Hepatocyte (in vitro differentiated cells): ENCODE measurements at regions not wholly inside any gene's neighbourhood (a gene's known extent, or its start where the extent isn't known, plus 50 kb on each side); places are given as distances from the start of the nearest gene placed in this dataset.

Experiments used
- DNase-seq: peaks from one replicate; pipeline ENCODE4 v3.0.0-alpha.2; 2016; ENCODE audit warnings: low spot score
- H2AFZ ChIP-seq: fragments of 200-600 bp; sonication (generic); 2 replicates; pipeline ENCODE4 v1.6.0; 2016; ENCODE audit warnings: antibody characterized with exemption, mild to moderate bottlenecking
- H3K27ac ChIP-seq: fragments of 200-600 bp; sonication (generic); 2 replicates; pipeline ENCODE4 v1.5.1; 2016; ENCODE audit warnings: mild to moderate bottlenecking
- H3K27me3 ChIP-seq: fragments of 200-600 bp; sonication (generic); 2 replicates; pipeline ENCODE4 v1.6.1; 2016
- H3K36me3 ChIP-seq: fragments of 200-600 bp; sonication (generic); replicated peaks from 2 replicates; pipeline ENCODE4 v1.5.1; 2016; ENCODE audit warnings: low read depth; ENCODE audit not compliant: insufficient read depth
- H3K4me1 ChIP-seq: fragments of 200-600 bp; sonication (generic); 2 replicates; pipeline ENCODE4 v1.5.1; 2016; ENCODE audit warnings: mild to moderate bottlenecking, moderate library complexity; ENCODE audit not compliant: insufficient read depth
- H3K4me2 ChIP-seq: fragments of 200-600 bp; sonication (generic); 2 replicates; pipeline ENCODE4 v1.6.0; 2016
- H3K4me3 ChIP-seq: fragments of 200-600 bp; sonication (generic); 2 replicates; pipeline ENCODE4 v1.5.1; 2016; ENCODE audit warnings: mild to moderate bottlenecking
- H3K79me2 ChIP-seq: fragments of 200-600 bp; sonication (generic); 2 replicates; pipeline ENCODE4 v1.6.0; 2017; ENCODE audit warnings: mild to moderate bottlenecking
- H3K9me2 ChIP-seq: fragments of 200-600 bp; sonication (generic); replicated peaks from 2 replicates; pipeline ENCODE4 v1.6.0; 2017; ENCODE audit warnings: mild to moderate bottlenecking; ENCODE audit not compliant: insufficient read depth
- H3K9me3 ChIP-seq: fragments of 200-600 bp; sonication (generic); 2 replicates; pipeline ENCODE4 v1.5.1; 2016; ENCODE audit warnings: low read depth, mild to moderate bottlenecking
- H4K20me1 ChIP-seq: fragments of 200-600 bp; sonication (generic); 2 replicates; pipeline ENCODE4 v1.6.0; 2016; ENCODE audit warnings: mild to moderate bottlenecking; ENCODE audit not compliant: insufficient read depth, poor library complexity, severe bottlenecking
- CTCF ChIP-seq: fragments of 200-600 bp; sonication (generic); IDR thresholded peaks from 2 replicates; pipeline ENCODE4 v1.5.1; 2016; ENCODE audit warnings: antibody characterized with exemption, mild to moderate bottlenecking; ENCODE audit not compliant: poor library complexity
- EZH2 ChIP-seq: fragments of 200-600 bp; sonication (generic); IDR thresholded peaks from 2 replicates; pipeline ENCODE4 v1.6.1; 2016; ENCODE audit warnings: antibody characterized with exemption, mild to moderate bottlenecking, borderline replicate concordance
- EZH2phosphoT487 ChIP-seq: fragments of 200-600 bp; sonication (generic); IDR thresholded peaks from one replicate; pipeline ENCODE4 v1.6.1; 2018; ENCODE audit warnings: antibody characterized with exemption, mild to moderate bottlenecking, low read depth, moderate library complexity; ENCODE audit not compliant: unreplicated experiment, severe bottlenecking
- WGBS: methylation state at CpG from one replicate; pipeline ENCODE4 v1.1.6; 2016; ENCODE audit warnings: low lambda C conversion rate; ENCODE audit errors: missing lambda C conversion rate; 5-methylcytosine and 5-hydroxymethylcytosine counted together

GRCh38 chr15:69573815-69574475, 121.3 kb downstream of the RPLP1 start:
- no peak overlapping the region for H3K4me2 ChIP-seq
- H3K27me3 ChIP-seq: peaks cover 17% of the 10 kb centered on the region
- DNase-seq: peak; percentile 40

GRCh38 chr15:69574506-69574905, 121.9 kb downstream of the RPLP1 start:
- Histone ChIP-seq H3K9me2 (no peaks in the 10 kb centered on the region), H3K79me2 (no peaks in the 10 kb centered on the region), H3K4me1 (peaks cover 4% of the 10 kb centered on the region), H3K27me3 (peaks cover 17% of the 10 kb centered on the region), H4K20me1 (no peaks in the 10 kb centered on the region), H3K4me2 (no peak overlapping the region), H2AFZ (no peak overlapping the region), H3K36me3 (no peaks in the 10 kb centered on the region), H3K27ac (peak overlapping the region; percentile 40), H3K9me3 (no peaks in the 10 kb centered on the region), H3K4me3 (no peak overlapping the region)
- TF ChIP-seq CTCF (no peak), EZH2phosphoT487 (no peak), EZH2 (no peak)
- no peak for DNase-seq
- 88% methylated on average over 5 of the region's 5 CpGs for WGBS

More at GRCh38 chr15:69573815-69574475, 121.3 kb downstream of the RPLP1 start:
- Histone ChIP-seq H3K4me3 (no peak overlapping the region), H3K9me3 (no peaks in the 10 kb centered on the region), H3K79me2 (no peaks in the 10 kb centered on the region), H3K9me2 (no peaks in the 10 kb centered on the region), H3K27ac (no peak overlapping the region), H2AFZ (no peak overlapping the region), H3K36me3 (no peaks in the 10 kb centered on the region), H4K20me1 (no peaks in the 10 kb centered on the region), H3K4me1 (peaks cover 4% of the 10 kb centered on the region)
- TF ChIP-seq CTCF: no peak
- no peak for TF ChIP-seq EZH2
- no peak for TF ChIP-seq EZH2phosphoT487
- 57% methylated on average over 13 of the region's 13 CpGs for WGBS

GRCh38 chr15:69575387-69575786, 122.8 kb downstream of the RPLP1 start:
- Histone ChIP-seq H2AFZ (no peak overlapping the region), H3K27me3 (peaks cover 17% of the 10 kb centered on the region), H3K79me2 (no peaks in the 10 kb centered on the region), H3K9me2 (no peaks in the 10 kb centered on the region), H3K27ac (no peak overlapping the region), H3K4me3 (no peak overlapping the region), H3K9me3 (no peaks in the 10 kb centered on the region), H3K4me2 (no peak overlapping the region), H3K36me3 (no peaks in the 10 kb centered on the region), H4K20me1 (no peaks in the 10 kb centered on the region), H3K4me1 (peaks cover 4% of the 10 kb centered on the region)
- WGBS: 90% methylated on average over 6 of the region's 6 CpGs
- no peak for TF ChIP-seq EZH2phosphoT487
- no peak for TF ChIP-seq EZH2
- TF ChIP-seq CTCF: no peak
- no peak for DNase-seq
